Pancreas (tissue), 10 donors: ENCODE measurements at regions not wholly inside any gene's neighbourhood (a gene's known extent, or its start where the extent isn't known, plus 50 kb on each side); places are given as distances from the start of the nearest gene placed in this dataset.

Experiments used
- ATAC-seq, 4 donors: fragments of 200-7000 bp; cut with Tn5 transposase; one replicate each; pipeline versions ENCODE4 v1.8.0 to v1.9.1; 2020; ENCODE audit warnings: mild to moderate bottlenecking in 4 of 4, moderate library complexity in 4 of 4
- DNase-seq, 6 donors: peaks; one replicate each; pipeline ENCODE4 v3.0.0-alpha.2; 2020
- FAIRE-seq: peaks from 2 replicates; lab custom pipeline; 2012; peaks lifted over from hg19 to GRCh38; lab: Jason Lieb, UNC
- H3K27ac ChIP-seq, 4 donors: fragments of 200-600 bp; sonication (generic); 1 replicate in 3 of 4; 2 replicates in 1 of 4; pipeline versions ENCODE4 v1.5.0 to v1.8.0; 2020
- H3K27me3 ChIP-seq, 4 donors: fragments of 200-600 bp; one replicate each; pipeline ENCODE4 v1.8.0; 2021
- H3K36me3 ChIP-seq, 3 donors: fragments of 200-600 bp; sonication (generic) in 1 of 3; one replicate each; pipeline versions ENCODE4 v1.5.0 to v1.8.0; 2020 to 2021
- H3K4me1 ChIP-seq, 3 donors: fragments of 200-600 bp; one replicate each; pipeline ENCODE4 v1.8.0; 2021
- H3K4me3 ChIP-seq, 4 donors: fragments of 200-600 bp; sonication (generic) in 2 of 4; one replicate each; pipeline versions ENCODE4 v1.5.0 to v1.8.0; 2020 to 2021
- H3K9me3 ChIP-seq, 4 donors: fragments of 200-600 bp; one replicate each; pipeline ENCODE4 v1.8.0; 2021
- CTCF ChIP-seq, 4 donors: fragments of 200-600 bp; sonication (generic) in 3 of 4; IDR thresholded peaks; one replicate each; pipeline versions ENCODE4 v1.5.0 to v1.8.0; 2021; ENCODE audit warnings: antibody characterized with exemption in 4 of 4
- WGBS, 2 donors: extraction: QIAGEN DNeasy Blood & Tissue Kit; methylation state at CpG; one replicate each; pipeline ENCODE4 v1.1.7; 2013; 5-methylcytosine and 5-hydroxymethylcytosine counted together
- intact Hi-C, 3 donors: fragments of 100-400 bp; cut with DNase I; formaldehyde crosslinking; loops; one replicate each; pipeline versions ENCODE4 v1.11.1 to v1.14.2; 2022
- donor health status: healthy with polysubstance abuse.
- donor health status: DM: no; HTN: no; CAD: no; lungs with moderate emphysema.
- donor health status: DM: no; HTN: no; CAD: no.
- donor health status: control.
- donor health status: control.
- donor health status: Bipolar disorder and iron deficiency.
- donor health status: DM: yes; HTN: yes; CAD: no.
- donor health status: DM: no; HTN: no; CAD: no.
- donor health status: DM: no; HTN: no; CAD: no.
- donor health status: DM: yes; HTN: yes; CAD: no.

GRCh38 chr16:87186876-87187533, 130.2 kb downstream of the C16orf95 start:
- H3K27ac ChIP-seq, result no peak overlapping the region
- no peaks in the 10 kb centered on the region for H3K9me3 ChIP-seq
- no peak for TF ChIP-seq CTCF (IDR thresholded peaks at IDR 0.05)
- H3K36me3 ChIP-seq, result no peaks in the 10 kb centered on the region
- no peaks in the 10 kb centered on the region for H3K27me3 ChIP-seq
- ATAC-seq (no peak), FAIRE-seq (no peak), DNase-seq (no peak)
- intact Hi-C loops, result no loop called here
- H3K4me3 ChIP-seq, result no peak overlapping the region
- WGBS, 2 donors, result 67 to 73% methylated on average over 11 of the region's 11 CpGs
- H3K4me1 ChIP-seq, result no peaks in the 10 kb centered on the region

- WGBS, 2 donors, result 88 to 96% methylated on average over 8 of the region's 8 CpGs
- Histone ChIP-seq H3K27ac (no peak overlapping the region), H3K4me3 (no peak overlapping the region), H3K4me1 (no peaks in the 10 kb centered on the region), H3K36me3 (no peaks in the 10 kb centered on the region), H3K27me3 (no peaks in the 10 kb centered on the region), H3K9me3 (no peaks in the 10 kb centered on the region)
- DNase-seq (no peak), FAIRE-seq (no peak), ATAC-seq (no peak)
- TF ChIP-seq CTCF (IDR thresholded peaks at IDR 0.05), result no peak
- intact Hi-C loops, result no loop called here
Measured at GRCh38 chr16:87188104-87188503, 129.1 kb downstream of the C16orf95 start.

- WGBS, 2 donors, result 94 to 95% methylated on average over 8 of the region's 8 CpGs
- H3K4me3 ChIP-seq, result no peak overlapping the region
- no peaks in the 10 kb centered on the region for H3K9me3 ChIP-seq
- no peak for DNase-seq
- ATAC-seq, result no peak
- H3K27me3 ChIP-seq, result no peaks in the 10 kb centered on the region
- no peak overlapping the region for H3K27ac ChIP-seq
- no peak for FAIRE-seq
- H3K4me1 ChIP-seq, result no peaks in the 10 kb centered on the region
- H3K36me3 ChIP-seq, result no peaks in the 10 kb centered on the region
- intact Hi-C loops, result no loop called here
- no peak for TF ChIP-seq CTCF (IDR thresholded peaks at IDR 0.05)
Measured at GRCh38 chr16:87189426-87189825, 127.8 kb downstream of the C16orf95 start.

- no peak overlapping the region for H3K27ac ChIP-seq
- intact Hi-C loops, result no loop called here
- no peaks in the 10 kb centered on the region for H3K36me3 ChIP-seq
- ATAC-seq (no peak), DNase-seq (no peak), FAIRE-seq (no peak)
- H3K4me1 ChIP-seq, result no peaks in the 10 kb centered on the region
- H3K27me3 ChIP-seq, result no peaks in the 10 kb centered on the region
- TF ChIP-seq CTCF (IDR thresholded peaks at IDR 0.05), result no peak
- no peak overlapping the region for H3K4me3 ChIP-seq
- no peaks in the 10 kb centered on the region for H3K9me3 ChIP-seq
- 90 to 92% methylated on average over 9 of the region's 9 CpGs for whole genome bisulfite sequencing, 2 donors
Measured at GRCh38 chr16:87190288-87191230, 126.6 kb downstream of the C16orf95 start.
